Vagina (tissue), 2 donors: ENCODE measurements at regions not wholly inside any gene's neighbourhood (a gene's known extent, or its start where the extent isn't known, plus 50 kb on each side); places are given as distances from the start of the nearest gene placed in this dataset.

Experiments
- CTCF ChIP-seq, 3 experiments: fragments of 450-650 bp in 2 of 3; fragments of 200-600 bp in 1 of 3; sonication (generic) in 1 of 3; IDR thresholded peaks; one replicate each; pipeline ENCODE4 v1.5.1; 2017 to 2019; ENCODE audit warnings: antibody characterized with exemption in 3 of 3, mild to moderate bottlenecking in 2 of 3, moderate library complexity in 2 of 3
- POLR2A ChIP-seq, 2 donors: fragments of 450-650 bp; IDR thresholded peaks; one replicate each; pipeline ENCODE4 v1.6.1; 2017; ENCODE audit warnings: antibody characterized with exemption in 2 of 2, mild to moderate bottlenecking in 2 of 2, moderate library complexity in 2 of 2

- TF ChIP-seq POLR2A (IDR thresholded peaks at IDR 0.05): no peak
- TF ChIP-seq CTCF (IDR thresholded peaks at IDR 0.05): no peak
Measured at GRCh38 chr13:55560331-55560730, 1580.4 kb upstream of the PRR20A start.
